GM12878 (cell line): ENCODE measurements at regions not wholly inside any gene's neighbourhood (a gene's known extent, or its start where the extent isn't known, plus 50 kb on each side); places are given as distances from the start of the nearest gene placed in this dataset.

Source experiments
- CBX5 ChIP-seq: sonication (generic); IDR thresholded peaks from 2 replicates; pipeline ENCODE4 v1.6.1; 2016; ENCODE audit warnings: low read depth, moderate library complexity, mild to moderate bottlenecking, inconsistent platforms
- CTCF ChIP-seq, 3 experiments: IDR thresholded peaks in 2 of 3; conservative IDR thresholded peaks in 1 of 3; 2 replicates each; pipeline ENCODE4 v1.5.1; 2011; ENCODE audit warnings: low read depth in 3 of 3, low read length in 3 of 3, mild to moderate bottlenecking in 3 of 3, control low read depth in 2 of 3, moderate library complexity in 2 of 3, inconsistent platforms in 1 of 3, mixed read lengths in 1 of 3; ENCODE audit not compliant: control insufficient read depth in 2 of 3, insufficient read depth in 1 of 3; ENCODE audit errors: extremely low read depth in 1 of 3
- CUX1 ChIP-seq: IDR thresholded peaks from 2 replicates; pipeline ENCODE4 v1.6.1; 2012; ENCODE audit warnings: improper control_type of control experiment, low read depth, low read length; ENCODE audit not compliant: insufficient replicate concordance
- EP300 ChIP-seq, 2 experiments: fragments of 150-350 bp in 1 of 2; IDR thresholded peaks; 2 replicates each; pipeline ENCODE4 v1.6.1; 2011 to 2012; ENCODE audit warnings: low read depth in 2 of 2, low read length in 2 of 2, borderline replicate concordance in 1 of 2, improper control_type of control experiment in 1 of 2, inconsistent platforms in 1 of 2; ENCODE audit not compliant: control insufficient read depth in 1 of 2
- MEF2A ChIP-seq: IDR thresholded peaks from 2 replicates; pipeline ENCODE4 v1.6.1; 2011; ENCODE audit warnings: low read depth, mild to moderate bottlenecking, low read length, moderate library complexity; ENCODE audit not compliant: insufficient read depth
- MXI1 ChIP-seq: fragments of 150-350 bp; IDR thresholded peaks from 2 replicates; pipeline ENCODE4 v1.6.1; 2011; ENCODE audit warnings: low read depth, mild to moderate bottlenecking, inconsistent platforms, low read length, improper control_type of control experiment
- POLR2A ChIP-seq: IDR thresholded peaks from 2 replicates; pipeline ENCODE4 v1.6.1; 2011; ENCODE audit warnings: low read depth, mild to moderate bottlenecking, low read length
- RAD51 ChIP-seq: fragments of 450-650 bp; IDR thresholded peaks from 2 replicates; pipeline ENCODE4 v1.6.1; 2016; ENCODE audit warnings: moderate library complexity, mild to moderate bottlenecking, inconsistent platforms
- SRF ChIP-seq, 2 experiments: IDR thresholded peaks; 2 replicates each; pipeline ENCODE4 v1.6.1; 2011; ENCODE audit warnings: low read depth in 2 of 2, low read length in 2 of 2, mild to moderate bottlenecking in 1 of 2, moderate library complexity in 1 of 2
- SUZ12 ChIP-seq: fragments of 200-600 bp; sonication (generic); IDR thresholded peaks from one replicate; pipeline ENCODE4 v1.6.1; 2018; ENCODE audit warnings: antibody characterized with exemption, mild to moderate bottlenecking; ENCODE audit not compliant: unreplicated experiment
- TAF1 ChIP-seq: IDR thresholded peaks from 2 replicates; pipeline ENCODE4 v1.6.1; 2011; ENCODE audit warnings: mild to moderate bottlenecking, low read depth, low read length, borderline replicate concordance
- TCF3 ChIP-seq: IDR thresholded peaks from 2 replicates; pipeline ENCODE4 v1.6.1; 2012; ENCODE audit warnings: low read depth, mild to moderate bottlenecking, low read length, borderline replicate concordance; ENCODE audit not compliant: insufficient read depth
- ZNF274 ChIP-seq: IDR thresholded peaks from one replicate; pipeline ENCODE4 v1.8.0; 2011; ENCODE audit not compliant: insufficient read length, insufficient read depth
- TF ChIP-seq, protein P1 (sequence below): IDR thresholded peaks from 2 replicates; pipeline ENCODE4 v1.6.1; 2012; ENCODE audit warnings: low read depth, low read length, improper control_type of control experiment

- TF ChIP-seq MXI1 = no peak
- TF ChIP-seq TCF3 = no peak
- TF ChIP-seq SRF (IDR thresholded peaks at IDR 0.05; ENCODE audit: low read depth in 2 of 2, low read length in 2 of 2) = no peak
- TF ChIP-seq EP300 (IDR thresholded peaks at IDR 0.05; ENCODE audit: borderline replicate concordance in 1 of 2, control insufficient read depth in 1 of 2, low read depth in 2 of 2, low read length in 2 of 2) = no peak
- TF ChIP-seq POLR2A = no peak
- no peak for TF ChIP-seq MEF2A
- TF ChIP-seq, protein P1, sequence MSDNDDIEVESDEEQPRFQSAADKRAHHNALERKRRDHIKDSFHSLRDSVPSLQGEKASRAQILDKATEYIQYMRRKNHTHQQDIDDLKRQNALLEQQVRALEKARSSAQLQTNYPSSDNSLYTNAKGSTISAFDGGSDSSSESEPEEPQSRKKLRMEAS = no peak
- no peak for TF ChIP-seq CTCF (IDR thresholded peaks at IDR 0.05 in 2 of 3, conservative IDR thresholded peaks at IDR 0.05 in 1 of 3; ENCODE audit: control insufficient read depth in 2 of 3, extremely low read depth in 1 of 3, insufficient read depth in 1 of 3, low read depth in 3 of 3, low read length in 3 of 3)
- TF ChIP-seq RAD51 = no peak
- TF ChIP-seq CBX5 = no peak
- no peak for TF ChIP-seq ZNF274
- no peak for TF ChIP-seq TAF1
- TF ChIP-seq SUZ12 = no peak
- TF ChIP-seq CUX1 = no peak
These were observed 1699.3 kb upstream of the CDH9 start for GRCh38 chr5:28737682-28738081.
